Kasumi-1 (cell line): ENCODE measurements at regions not wholly inside any gene's neighbourhood (a gene's known extent, or its start where the extent isn't known, plus 50 kb on each side); places are given as distances from the start of the nearest gene placed in this dataset.
"Not testable (repeated sequence)": the region's sequence is repeated elsewhere in the genome, so short reads cannot be mapped to it uniquely, and the experiment has no call there.

Experiments
- DNase-seq, 2 experiments: peaks; one replicate each; lab custom pipeline; 2025; lab: John Stamatoyannopoulos, UW

DNA sequence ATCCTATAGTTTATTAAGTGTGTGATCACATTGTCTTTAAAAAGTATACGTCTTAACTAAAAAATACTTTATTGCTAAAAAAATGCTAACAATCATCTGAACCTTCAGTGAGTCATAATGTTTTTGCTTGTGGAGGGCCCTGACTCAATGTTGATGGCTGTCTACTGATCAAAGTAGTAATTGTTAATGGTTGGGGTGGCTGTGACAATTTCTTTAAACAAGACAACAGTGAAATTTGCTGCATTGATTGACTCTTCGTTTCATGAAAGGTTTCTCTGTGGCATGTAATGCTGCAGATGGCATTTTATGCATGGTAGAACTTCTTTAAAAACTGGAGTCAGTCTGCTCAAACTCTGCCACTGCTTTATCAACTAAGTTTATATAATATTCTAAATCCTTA lies 101.4 kb upstream of the IL15 start:
- DNase-seq: no peak

DNA sequence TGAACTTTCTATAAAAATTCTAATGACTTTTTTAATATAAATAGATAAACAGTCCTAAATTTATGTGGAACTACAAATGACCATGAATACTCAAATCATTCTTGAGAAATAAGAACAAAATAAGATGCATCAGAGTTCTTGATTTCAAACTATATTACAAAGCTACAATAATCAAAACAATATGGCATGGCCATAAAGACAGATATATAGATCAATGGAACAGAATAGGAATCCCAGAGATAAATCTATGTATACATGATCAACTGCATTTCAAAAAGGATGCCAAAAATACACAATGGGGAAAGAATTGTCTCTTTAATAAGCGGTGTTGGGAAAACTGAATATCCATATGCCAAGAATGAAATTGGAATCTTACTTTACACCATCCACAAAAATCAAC lies 98.4 kb upstream of the IL15 start:
- no peak for DNase-seq

DNA sequence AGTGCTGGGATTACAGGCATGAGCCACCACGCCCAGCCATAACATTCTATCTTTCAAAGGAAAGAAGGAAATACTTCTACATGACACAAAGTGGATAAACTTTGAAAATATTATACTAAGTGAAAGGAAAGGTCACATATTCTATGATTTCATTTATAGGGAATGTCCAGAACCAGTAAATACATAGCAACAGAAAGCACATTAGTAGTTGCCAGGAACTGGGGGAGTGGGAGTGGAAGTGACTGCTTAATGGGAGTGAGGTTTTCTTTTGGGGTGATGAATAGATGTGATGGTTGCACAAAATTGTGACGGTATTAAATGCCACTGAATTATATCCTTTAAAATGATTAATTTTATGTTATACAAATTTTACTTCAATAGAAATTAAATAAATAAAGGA lies 95.7 kb upstream of the IL15 start:
- DNase-seq: no peak

DNA sequence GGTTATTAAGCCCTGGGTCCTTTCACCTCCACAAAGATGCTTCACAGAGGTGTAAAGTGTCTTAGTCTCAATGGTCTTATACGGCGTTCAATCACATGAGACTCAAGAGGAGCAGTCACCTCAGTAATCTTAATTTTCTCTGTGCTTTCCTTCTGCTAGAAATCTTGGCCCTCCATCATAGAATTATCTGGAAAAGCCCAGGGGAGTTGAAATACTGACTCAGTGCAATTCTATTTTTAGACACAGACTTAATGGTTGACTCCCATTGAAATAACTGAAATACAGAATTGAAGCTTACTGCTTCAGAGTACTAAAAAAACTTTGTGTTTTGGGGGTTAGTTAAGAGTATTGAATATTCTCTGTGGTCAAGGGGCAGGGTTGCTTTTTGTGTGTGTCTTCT lies 94.5 kb upstream of the IL15 start:
- DNase-seq: no peak

DNA sequence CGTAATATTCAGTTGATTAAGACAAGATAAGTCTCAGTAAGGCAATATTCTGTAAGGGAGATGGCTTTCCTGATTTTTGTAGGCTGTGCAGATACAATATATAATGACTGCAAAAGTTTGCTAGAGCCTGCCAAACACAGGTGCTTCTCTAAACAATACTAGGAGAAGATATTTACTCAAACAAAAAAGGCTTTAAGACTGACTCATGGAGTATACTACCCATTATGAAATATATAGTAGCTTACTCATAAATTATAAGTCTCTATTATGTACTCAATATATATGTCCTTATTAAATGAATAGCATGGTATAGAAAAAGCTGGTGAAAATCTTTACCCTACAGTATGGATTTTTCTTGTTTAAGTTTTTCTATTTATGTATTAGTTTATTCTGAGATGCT lies 93.2 kb upstream of the IL15 start:
- DNase-seq: no peak

DNA sequence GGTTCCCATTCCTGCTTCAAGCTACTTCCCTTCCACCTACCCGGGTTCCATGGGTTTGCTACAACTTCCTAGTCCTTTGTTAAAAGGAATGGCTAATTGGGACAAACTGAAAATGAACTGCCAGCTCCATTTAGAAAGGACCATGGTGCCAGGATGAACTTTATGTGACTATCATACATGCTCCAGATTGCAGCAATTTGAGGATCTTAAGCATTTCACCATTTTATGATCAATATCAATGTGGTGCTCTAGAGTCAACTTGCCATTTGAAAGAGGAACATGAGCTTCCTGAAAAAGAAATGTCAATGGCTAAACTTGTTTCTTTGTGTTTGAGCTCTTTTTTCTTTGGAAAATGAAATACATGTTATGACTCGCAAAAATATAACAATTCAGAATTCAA lies 92.7 kb upstream of the IL15 start:
- no peak for DNase-seq

DNA sequence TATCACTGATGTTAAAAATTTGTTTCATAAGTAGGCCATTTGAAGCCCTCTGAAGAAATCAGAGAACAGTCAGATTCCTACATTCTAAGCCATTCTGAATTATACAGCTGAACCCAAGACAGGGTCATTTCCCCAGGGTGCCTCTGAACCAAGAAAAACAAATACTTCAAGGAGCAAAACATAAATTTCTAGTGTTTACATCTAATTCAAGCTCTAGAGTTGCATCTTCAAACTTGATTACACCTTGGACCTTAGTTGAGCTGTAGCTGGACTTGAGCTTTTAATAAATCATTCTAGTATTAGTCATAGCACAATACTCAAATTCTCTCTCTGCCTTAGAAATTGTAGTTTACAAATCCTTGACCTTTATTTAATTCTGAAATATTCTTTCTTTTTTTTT lies 87.6 kb upstream of the IL15 start:
- no peak for DNase-seq

DNA sequence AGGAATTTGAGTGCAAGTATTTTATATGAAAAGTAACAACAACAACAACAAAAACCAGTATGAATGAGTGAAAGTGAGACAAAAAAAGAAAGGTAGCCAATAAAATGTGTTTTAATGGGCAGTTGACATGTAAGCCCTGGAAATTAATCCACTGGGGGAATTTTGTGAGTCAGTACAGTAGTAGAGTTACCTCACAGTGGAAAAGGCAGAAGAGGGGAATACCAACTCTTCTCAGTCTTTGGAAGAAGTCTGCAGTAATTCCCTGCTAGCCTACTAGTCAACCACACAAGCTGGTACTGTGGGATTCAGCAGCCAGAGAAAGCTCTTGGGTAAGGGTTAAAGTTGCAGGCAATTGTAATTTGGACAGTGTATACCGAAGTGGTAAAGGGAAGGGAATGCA lies 76.3 kb upstream of the IL15 start:
- no peak for DNase-seq

DNA sequence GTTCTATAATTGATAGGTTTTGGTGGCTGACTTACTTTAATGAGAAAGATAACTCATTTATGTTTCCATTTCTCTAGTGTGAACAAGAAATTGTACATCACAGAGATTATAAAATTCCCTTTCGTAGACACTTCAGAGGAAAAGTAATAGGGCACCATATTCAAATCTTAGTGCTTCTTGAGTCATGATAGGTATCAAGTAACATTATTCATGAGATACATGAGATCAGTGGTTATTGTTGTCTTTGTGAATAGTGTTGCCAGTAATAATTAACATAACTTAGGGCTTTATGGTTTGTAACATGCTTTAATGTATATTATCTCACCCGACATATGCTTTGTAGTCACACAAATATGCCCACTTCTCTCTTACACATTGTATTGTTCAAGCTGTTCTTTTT lies 73.7 kb upstream of the IL15 start:
- DNase-seq: no peak

DNA sequence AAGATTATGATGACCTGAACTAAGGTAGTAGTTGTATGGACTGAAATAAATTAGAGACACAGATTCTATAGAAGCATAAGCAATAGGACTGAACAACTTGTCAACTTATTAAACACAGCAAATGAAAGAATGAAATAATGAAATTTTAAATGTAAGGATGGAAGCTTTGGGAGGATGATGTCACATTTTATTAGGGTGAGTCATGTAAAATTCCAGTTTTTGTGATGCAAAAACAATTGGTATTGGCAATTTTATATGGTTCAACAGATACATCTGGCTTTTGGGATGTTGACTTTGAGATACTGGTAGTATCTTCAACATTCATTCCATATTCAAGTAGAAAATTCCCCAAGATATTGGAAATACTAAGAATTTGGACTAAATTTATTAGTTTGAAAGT lies 72.7 kb upstream of the IL15 start:
- no peak for DNase-seq

DNA sequence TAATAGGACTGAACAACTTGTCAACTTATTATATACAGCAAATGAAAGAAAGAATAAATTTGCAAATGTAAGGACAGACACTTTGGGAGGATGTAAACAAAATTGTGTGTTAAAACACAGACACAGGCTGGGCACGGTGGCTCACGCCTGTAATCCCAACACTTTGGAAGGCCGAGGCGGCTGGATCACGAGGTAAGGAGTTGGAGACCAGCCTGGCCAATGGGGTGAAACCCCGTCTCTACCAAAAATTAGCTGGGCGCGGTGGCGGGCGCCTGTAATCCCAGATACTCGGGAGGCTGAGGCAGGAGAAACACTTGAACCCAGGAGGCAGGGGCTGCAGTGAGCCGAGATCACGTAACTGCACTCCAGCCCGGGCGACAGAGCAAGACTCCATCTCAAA lies 71.4 kb upstream of the IL15 start:
- not testable (repeated sequence) for DNase-seq

DNA sequence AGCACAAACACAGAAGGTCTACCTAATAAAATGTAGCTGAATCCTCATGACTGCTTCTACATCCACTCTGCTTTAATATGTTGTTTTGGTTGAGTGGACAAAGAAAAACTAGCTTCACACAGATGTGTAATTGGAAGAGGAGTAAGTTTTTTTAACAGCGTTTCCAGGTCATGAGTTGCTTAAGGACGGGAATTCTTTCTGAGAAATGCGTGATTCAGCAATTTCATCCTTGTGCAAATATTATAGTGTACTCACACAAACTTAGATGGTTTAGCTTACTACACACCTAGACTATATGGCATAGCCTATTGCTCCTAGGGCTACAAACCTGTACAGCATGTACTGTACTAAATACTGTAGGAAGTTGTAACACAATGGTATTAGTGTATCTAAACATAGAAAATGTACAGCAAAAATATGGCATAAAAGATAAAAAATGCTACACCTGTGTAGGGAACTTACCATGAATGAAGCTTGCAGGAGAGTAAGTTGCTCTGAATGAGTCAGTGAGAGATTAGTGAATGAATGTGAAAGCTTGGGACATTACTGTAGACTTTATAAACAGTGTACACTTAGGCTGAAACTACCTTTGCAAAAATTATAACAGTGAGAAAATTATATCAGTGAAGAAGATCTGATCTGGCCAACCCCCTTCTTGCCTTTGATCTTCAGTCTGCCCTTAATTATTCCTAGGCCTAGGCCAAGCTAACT lies 70.8 kb upstream of the IL15 start:
- DNase-seq: no peak

DNA sequence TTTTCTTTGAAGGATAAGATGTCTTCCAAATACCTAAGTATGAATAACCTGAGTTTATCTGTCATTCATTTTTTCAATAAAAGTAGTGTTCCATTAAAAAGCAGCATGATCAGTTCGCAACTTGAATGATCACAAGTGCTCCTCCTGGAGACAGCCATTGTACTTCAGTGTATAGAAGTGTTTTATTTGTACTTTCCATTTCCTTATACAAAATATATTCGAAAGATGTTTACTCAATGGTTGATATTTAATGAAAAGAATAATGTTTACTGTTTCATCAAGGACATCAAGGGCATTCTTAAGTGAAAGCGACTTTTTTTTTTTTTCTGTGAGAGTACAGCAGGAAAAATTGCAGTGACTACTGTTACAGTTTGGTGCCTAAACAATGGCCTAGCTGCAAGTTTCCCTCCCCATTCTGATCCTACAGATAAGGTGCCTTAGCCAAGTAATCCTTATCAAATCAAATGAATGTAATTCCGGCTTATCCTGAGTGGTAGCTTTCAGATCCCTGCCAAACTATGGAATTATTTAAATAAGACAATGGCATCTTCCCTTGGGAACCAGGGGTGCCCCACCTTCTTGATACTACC lies 69.0 kb upstream of the IL15 start:
- no peak for DNase-seq

DNA sequence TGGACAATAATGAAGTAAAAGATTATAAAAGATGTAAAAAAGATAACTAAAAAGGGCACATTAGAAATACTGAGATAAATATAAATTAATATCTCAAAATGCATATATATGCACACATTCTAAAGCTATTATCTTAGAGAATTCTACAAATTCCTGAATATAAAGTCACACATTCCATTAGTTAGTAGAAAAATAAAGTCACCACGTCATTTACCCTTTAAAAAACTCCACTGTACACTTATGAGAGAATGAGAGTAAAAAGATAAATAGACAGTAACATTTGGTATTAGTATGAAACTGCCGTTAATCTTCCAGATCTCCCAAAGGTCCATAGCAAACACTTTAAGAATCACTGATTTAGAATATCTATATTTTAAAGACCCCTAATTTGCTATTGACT lies 67.2 kb upstream of the IL15 start:
- DNase-seq: no peak

DNA sequence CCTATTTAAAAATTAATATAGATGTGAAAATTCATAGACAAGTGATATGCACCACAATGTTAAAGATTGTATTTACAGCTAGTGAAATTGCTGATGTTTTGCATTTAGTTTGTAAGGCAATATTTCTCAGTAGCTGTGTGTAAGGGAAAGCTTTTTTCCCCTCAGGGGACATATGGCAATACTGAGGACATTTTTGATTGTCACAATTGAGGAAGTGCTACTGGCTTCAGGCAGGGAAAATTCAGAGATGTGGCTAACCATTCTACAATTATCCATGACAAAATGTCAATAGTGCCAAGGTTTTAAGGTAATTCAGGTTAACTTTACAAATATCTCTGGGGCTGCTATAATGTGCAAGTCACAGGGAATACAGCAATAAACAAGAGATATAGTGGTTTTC lies 66.1 kb upstream of the IL15 start:
- peak; percentile 2 to 3 for DNase-seq

DNA sequence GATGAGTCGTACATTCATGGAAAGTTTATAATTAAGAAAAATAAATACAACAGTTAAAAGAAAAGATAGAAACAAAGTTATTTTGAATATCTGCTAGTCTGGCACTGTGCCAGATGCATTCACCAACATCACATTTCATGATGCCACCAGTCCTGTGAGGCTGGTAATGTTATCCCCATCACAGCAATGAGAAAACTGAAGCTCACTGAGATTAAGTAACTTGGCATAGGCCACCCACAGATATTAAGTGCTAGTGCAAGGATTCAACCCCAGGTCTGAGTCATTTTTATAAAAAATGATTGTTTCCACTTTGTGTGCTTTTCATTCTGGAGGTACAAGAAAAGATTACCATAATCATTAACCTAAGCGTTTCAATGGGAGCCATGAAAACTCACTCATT lies 65.0 kb upstream of the IL15 start:
- DNase-seq: no peak

DNA sequence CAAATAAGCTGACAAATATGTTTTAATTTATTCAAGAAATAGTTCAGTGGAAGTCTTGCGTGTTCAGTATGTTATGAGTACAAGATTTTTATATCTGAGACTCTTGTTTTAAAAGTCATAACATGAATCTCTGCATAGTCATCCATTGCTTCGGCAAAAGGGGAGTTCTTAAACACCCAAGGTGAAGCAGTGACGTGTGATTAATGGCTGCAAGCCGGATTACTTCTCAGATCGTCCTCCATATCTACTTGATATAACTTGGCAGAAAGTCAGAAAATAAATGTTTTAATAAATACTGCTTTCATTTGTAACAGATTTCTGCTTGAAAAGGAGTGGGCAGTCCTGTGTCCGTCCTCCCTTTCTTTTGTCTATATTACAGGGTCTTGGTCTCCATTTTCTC lies 64.6 kb upstream of the IL15 start:
- no peak for DNase-seq

DNA sequence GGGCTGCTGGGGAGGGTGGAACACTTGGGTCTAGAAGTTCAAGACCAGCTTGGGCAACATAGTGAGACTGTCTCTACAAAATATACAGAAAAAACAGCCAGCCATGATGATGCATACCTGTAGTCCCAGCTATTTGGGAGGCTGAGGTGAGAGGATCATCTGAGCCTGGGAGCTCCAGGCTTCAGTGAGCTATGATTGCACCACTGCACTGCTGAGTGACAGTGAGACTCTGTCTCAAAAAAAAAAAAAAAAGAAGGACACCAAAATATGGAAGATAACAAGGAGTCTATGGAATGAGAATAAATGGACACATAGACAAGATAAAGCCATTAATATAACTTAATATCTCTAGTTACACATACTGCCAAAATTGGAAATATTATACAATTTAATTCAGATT lies 62.7 kb upstream of the IL15 start:
- no peak for DNase-seq

DNA sequence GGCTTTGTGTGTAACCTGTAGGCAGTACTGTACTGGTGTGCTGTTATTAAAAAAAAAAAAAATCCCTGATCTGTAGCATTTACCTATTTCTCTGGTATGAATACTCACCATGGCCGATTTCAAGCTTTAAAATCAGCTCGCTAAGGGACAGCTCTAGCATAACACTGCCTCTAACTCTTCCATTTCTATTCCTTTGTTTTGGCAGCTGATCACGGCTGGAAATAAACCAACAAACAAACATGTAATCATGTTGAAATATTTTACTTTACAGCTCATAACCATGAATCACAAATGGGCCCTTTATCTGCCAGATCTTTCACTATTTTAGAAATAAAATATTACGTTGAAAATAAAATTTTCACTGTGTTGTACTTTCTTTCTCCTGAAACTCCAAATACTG lies 60.5 kb upstream of the IL15 start:
- no peak for DNase-seq

DNA sequence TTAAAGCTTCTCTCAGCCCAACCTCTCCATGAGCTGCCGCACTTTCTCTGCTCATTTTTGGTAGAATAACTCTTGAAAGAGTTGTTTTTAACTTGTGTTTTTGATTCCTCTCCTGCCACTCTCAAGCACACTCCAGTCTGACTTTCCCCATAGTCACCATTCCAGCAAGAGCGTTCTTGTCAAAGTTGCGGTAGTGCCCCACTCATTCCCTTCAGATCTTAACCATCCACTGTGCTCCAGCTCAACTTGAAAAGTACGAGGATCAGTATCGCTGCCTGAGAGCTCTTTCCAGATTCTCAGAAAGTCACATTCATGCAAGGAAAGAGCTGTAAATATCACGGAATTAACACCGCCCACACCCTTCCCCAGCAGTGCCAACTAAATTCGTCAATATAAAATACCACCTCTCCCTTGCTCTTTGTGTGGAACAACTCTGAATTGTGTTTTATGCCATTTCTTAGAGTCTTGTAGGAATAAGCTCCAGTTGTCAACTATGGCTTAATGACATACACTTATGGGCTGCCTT lies 59.7 kb upstream of the IL15 start:
- no peak for DNase-seq

DNA sequence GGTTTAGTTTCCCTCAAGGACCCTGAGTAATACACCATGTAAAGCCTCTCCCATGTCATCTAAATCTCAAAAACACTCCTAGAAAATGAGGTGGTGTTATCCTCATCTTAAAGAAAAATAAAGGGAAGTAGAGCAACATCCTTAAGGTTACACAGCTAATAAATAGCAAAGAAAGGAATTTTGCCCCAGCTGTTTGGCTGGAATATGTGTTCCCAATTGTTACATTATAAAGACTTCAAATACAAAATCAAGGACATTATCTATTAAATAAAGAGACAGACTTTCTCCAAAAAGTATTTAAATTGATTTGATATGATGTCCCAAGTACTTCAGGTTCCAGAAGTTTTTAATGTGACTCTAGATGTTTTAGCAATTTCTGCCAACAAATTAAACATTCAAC lies 57.9 kb upstream of the IL15 start:
- no peak for DNase-seq

DNA sequence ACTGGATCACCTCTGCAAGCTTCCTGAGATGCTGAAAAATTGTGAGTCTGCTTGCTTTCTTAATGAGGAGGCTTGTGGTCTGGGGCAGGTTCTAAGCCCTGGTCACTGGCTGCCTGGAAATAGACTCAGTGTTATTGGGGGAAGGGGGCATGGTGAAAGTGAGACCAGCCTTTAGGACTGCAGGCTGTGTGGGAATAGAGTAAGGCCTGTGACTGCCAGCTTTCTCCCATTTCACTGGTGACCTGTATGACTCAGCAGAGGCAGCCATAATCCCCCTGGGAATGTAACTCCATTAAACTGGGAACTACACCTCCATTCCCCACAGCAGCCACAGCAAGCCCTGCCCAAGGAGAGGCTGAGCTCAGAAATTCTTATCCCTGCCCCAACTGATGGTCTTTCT lies 55.9 kb upstream of the IL15 start:
- DNase-seq: no peak
